ENCODE measurements at regions not wholly inside any gene's neighbourhood (a gene's known extent, or its start where the extent isn't known, plus 50 kb on each side); places are given as distances from the start of the nearest gene placed in this dataset.

GRCh38 chr17:77572065-77572601 is 386.4 kb upstream of the TNRC6C start:
- no peak for DNase-seq (ENCODE audit: low read depth)

DNA sequence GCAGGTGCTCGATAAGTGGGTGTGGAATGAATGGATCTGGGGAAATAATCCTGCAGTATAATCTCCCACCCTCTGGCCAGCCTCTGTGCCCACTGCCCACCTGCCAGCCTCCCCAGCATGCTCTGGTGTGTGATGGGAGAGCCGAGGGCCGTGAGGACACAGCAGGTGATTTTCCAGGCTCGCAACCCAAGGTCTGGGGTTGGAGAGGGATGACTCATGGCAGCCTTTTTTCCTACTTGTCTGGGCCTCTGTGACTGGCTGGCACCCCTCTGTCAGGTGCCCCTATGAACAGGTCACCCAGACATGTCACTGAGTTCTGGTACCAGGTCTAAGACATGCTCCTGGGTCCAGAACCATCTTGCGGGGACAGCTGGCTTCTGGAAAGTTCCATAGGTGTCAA is 385.7 kb upstream of the TNRC6C start:
- DNase-seq (ENCODE audit: low read depth), result no peak

DNA sequence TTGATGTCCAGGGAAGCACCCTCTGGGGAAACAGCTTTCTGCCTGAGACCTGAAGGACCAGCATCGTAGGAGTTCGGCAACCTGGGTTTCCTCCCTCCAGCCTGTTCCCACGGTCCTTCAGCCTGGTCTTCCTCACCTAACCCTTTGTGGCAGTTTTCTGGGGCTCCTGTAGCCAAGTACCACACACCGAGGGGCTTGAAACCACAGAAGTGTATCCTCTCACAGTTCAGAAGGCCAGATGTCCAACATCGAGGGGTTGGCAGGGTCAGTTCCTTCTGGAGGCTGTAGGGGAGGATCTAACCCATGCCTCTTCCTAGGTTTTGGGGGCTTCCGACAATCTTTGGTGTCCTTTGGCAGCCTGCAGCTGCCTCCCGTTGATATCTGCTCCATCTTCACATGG is 381.0 kb upstream of the TNRC6C start:
- no peak for DNase-seq (ENCODE audit: low read depth)

DNA sequence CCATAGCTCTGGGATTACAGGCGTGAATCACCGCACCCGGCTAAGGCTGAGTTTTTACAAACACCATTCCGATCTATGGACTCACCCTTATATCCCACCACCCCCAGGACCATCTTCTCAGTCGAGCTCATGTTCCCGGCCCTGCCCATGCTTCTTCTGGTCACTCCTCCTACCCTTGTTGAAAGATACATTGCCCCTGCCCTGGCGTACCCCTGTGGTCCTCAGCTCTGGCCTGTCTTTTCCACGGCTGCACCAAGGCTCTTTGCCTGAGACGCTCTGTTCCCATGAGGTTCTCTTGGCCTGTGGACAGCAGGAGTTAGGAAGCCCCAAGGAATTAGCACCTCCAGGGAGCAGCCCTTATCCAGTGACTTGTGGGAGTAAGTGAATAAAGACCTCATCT is 379.4 kb upstream of the TNRC6C start:
- DNase-seq (ENCODE audit: low read depth), result no peak

- DNase-seq (ENCODE audit: low read depth), result no peak
These were observed 378.8 kb upstream of the TNRC6C start for GRCh38 chr17:77579682-77580081.

DNA sequence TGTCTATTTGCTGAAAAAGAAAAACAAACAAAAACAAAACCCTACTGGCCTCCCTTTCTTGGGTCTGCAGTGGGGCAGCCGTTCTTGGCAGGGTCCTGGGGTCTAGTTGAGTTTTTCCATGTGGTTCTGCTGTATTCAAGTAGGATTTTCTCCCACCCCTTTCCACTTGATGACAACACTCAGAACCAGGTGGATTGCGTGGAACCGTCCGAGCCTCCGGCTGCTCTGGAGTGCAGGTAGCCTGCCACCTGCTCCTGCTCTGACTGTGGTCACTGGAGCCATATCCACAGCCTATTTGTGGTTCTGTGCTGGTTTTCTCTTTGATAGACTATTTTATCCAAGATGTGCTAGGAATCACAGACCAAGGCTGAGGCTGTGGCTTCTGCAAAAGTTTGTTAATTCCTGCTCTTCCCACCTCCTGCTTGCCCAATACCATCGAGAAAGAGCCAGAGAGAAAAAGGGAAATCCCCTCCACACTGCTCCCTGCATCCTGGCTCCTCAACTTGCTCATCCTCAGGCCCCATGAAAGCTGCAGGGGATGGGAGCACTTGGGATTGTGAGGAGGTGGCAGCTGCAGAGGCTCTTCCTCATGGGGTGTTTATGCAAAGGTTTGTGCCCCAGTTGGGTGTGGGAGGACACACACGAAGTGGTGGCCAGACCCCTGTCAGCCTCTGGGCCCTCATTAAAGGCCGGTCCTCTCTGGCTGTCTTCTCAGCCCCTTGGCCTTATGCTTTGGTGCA is 377.8 kb upstream of the TNRC6C start:
- no peak for DNase-seq (ENCODE audit: low read depth)

DNA sequence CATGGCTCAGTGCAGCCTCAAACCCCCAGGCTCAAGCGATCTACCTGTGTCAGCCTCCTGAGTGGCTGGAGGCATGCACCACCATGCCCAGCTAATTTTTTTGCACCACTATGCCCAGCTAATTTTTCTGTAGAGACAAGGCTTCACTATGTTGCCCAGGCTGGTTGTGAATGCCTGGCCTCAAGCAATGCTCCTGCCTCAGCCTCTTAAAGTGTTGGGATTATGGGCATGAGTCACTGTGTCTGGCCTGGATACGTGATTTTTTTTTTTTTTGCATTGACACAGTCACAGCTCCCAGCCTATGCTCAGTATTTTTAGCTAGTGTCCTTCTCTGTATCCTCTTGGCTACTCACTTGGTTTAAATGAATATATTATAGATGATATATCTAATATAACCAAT is 377.0 kb upstream of the TNRC6C start:
- DNase-seq (ENCODE audit: low read depth), result no peak

GRCh38 chr17:77585142-77585860 is 373.2 kb upstream of the TNRC6C start:
- no peak for DNase-seq (ENCODE audit: low read depth)

DNA sequence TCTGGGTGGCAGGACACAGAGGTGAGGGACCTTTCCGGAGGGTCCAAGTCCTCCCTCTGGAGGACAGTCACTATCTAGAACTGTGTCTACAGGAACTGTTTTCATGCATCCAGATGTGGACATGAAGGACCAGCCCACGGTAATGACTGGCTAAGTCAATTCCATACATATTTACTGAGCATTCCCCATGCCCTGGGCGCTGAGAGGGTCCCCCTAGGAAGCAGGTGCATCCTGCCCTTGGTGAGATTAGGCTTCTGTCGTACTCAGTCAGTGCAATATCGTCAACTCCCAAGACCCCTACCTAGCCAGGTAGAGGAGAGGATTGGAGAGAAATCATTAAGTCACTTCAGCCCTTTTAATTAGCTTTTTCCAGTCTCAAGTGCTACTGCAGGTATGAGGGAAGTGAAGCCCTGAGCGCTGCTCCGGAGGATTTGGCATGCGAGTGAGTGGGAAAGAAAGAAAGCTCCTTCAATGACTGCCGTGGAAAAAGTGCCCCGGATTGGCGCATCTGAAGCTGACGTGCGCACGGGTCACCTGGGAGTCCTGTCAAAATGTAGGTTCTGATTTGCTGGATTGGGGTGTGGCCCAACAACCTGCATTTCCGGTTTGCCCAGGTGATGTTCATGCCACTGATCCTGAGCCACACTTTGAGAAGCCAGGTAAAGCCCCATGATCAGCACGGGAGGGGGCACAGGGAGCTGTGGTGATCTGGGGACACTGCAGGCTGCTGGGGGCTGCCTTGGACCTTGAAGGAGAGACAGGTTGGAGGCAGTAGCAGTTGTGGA is 367.4 kb upstream of the TNRC6C start:
- DNase-seq (ENCODE audit: low read depth), result no peak

- no peak for DNase-seq (ENCODE audit: low read depth)
These were observed 366.2 kb upstream of the TNRC6C start for GRCh38 chr17:77592106-77592865.

- no peak for DNase-seq (ENCODE audit: low read depth)
These were observed 365.4 kb upstream of the TNRC6C start for GRCh38 chr17:77593081-77593480.

- no peak for DNase-seq (ENCODE audit: low read depth)
These were observed 363.9 kb upstream of the TNRC6C start for GRCh38 chr17:77594416-77595209.

DNA sequence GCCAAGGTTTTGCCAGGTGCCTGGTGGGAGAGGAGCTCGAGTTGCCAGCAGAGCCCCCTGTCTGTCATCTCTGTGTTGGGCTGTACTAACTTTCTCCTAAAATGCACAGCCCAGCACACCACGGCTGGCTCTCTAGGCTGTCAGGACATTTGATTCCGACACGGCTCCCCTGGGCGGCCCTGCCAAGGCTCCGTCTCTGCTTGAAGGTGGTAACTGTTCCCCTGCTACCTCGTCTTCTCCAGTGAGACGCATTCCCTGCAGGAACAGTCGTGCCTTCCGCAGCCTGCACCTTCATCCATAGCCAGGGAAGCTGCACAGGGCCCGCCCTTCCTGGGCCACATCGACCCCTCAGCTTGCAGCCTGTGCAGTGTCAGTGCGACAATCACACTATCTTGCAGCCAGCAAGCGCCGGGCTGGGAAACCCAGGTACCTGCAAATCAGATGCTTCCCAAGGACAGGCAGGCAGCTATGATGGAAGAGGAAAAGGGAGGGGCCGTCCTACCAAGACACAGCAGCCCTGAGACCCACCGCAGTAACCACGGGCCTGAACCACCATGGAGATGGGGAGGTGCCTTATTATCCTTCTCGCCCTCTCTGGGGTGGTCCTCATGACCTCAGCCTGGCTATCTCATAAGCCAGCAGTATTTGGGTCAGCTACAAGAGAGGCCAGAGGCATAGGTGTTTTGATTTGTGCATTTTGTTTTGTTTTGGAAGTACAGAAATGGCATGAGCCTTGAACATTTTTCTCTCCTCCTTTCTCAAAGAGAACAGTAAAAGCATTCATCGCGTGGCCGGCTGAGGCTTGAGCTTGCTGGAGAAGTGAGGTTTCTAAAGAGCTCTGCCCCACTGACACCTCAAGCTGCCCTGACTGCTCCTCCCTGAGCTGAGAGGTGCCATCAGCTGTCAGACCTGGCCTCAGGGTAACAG is 361.7 kb upstream of the TNRC6C start:
- no peak for DNase-seq (ENCODE audit: low read depth)

- no peak for DNase-seq (ENCODE audit: low read depth)
These were observed 360.9 kb upstream of the TNRC6C start for GRCh38 chr17:77597418-77598240.

DNA sequence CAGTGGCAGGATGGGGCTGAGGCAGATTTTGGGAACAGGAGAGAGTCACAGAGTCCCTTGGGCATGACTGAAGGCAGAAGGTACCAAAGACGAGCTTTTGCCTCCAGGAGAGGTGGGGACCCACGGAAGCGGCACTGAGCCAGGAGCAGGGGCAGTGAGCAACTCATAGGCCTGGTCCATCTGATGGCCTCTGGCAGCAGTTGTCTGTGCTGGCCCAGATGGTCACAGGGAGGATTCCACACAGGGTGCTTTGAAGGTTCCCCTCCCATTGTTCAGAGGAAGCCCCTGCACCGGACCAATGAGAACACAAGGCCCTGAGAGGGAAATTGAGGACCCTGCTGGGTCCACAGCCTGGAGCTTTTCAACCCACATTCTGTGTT is 360.3 kb upstream of the TNRC6C start:
- no peak for DNase-seq (ENCODE audit: low read depth)

DNA sequence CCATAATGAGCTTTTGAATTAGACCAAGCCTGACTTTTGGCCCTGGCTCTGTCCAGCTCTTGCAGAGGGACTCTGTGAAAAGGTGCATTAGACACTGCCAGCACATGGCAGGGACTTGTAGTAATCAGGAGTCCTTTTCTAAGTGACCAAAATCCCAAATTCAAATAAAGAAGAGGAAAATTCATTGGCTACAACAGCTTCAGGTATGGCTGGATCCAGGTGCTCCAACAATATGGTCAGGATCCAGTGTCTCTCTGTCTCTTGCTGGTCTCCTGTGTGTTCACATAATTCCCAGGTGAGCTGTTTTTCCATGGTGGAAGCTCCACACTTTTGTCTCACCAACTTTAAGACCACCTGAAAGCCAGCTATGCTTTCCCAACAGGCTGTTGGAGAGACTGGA is 358.8 kb upstream of the TNRC6C start:
- DNase-seq (ENCODE audit: low read depth), result no peak

GRCh38 chr17:77600346-77600745 is 358.2 kb upstream of the TNRC6C start:
- DNase-seq (ENCODE audit: low read depth), result no peak

- no peak for DNase-seq (ENCODE audit: low read depth)
These were observed 357.2 kb upstream of the TNRC6C start for GRCh38 chr17:77601054-77601979.
